ENCODE measurements at regions not wholly inside any gene's neighbourhood (a gene's known extent, or its start where the extent isn't known, plus 50 kb on each side); places are given as distances from the start of the nearest gene placed in this dataset.
"Not testable (repeated sequence)": the region's sequence is repeated elsewhere in the genome, so short reads cannot be mapped to it uniquely, and the experiment has no call there.

- not testable (repeated sequence) for H3K4me1 ChIP-seq (ENCODE audit: control insufficient read depth, insufficient read depth, low read length); H3K36me3 ChIP-seq (ENCODE audit: control insufficient read depth, insufficient read depth, low read length); H3K4me3 ChIP-seq (ENCODE audit: low read length); H3K27me3 ChIP-seq (ENCODE audit: control insufficient read depth, insufficient read depth, low read length); H3K27ac ChIP-seq (ENCODE audit: low read length); DNase-seq; H3K9me3 ChIP-seq (ENCODE audit: control insufficient read depth, low read depth, low read length)
- 100% methylated on average over 1 of the region's 1 CpG for WGBS (ENCODE audit: insufficient coverage, low lambda C conversion rate)
Measured at GRCh38 chr11:110843053-110843452, 130.8 kb upstream of the ARHGAP20 start.

- Histone ChIP-seq H3K4me3 (ENCODE audit: low read length) (no peak overlapping the region), H3K27ac (ENCODE audit: low read length) (no peak overlapping the region)
Measured at GRCh38 chr11:110838808-110839207, 126.6 kb upstream of the ARHGAP20 start.

GRCh38 chr11:110837603-110838002 lies 125.4 kb upstream of the ARHGAP20 start:
- Histone ChIP-seq H3K36me3 (ENCODE audit: control insufficient read depth, insufficient read depth, low read length) (no peaks in the 10 kb centered on the region), H3K4me1 (ENCODE audit: control insufficient read depth, insufficient read depth, low read length) (no peaks in the 10 kb centered on the region), H3K27ac (ENCODE audit: low read length) (no peak overlapping the region), H3K27me3 (ENCODE audit: control insufficient read depth, insufficient read depth, low read length) (peaks cover 3% of the 10 kb centered on the region), H3K9me3 (ENCODE audit: control insufficient read depth, low read depth, low read length) (no peaks in the 10 kb centered on the region), H3K4me3 (ENCODE audit: low read length) (no peak overlapping the region)
- DNase-seq: no peak
- 60% methylated on average over 1 of the region's 3 CpGs for WGBS (ENCODE audit: insufficient coverage, low lambda C conversion rate)

More at GRCh38 chr11:110838808-110839207, 126.6 kb upstream of the ARHGAP20 start:
- 40% methylated on average over 1 of the region's 2 CpGs for WGBS (ENCODE audit: insufficient coverage, low lambda C conversion rate)
- Histone ChIP-seq H3K9me3 (ENCODE audit: control insufficient read depth, low read depth, low read length) (no peaks in the 10 kb centered on the region), H3K4me1 (ENCODE audit: control insufficient read depth, insufficient read depth, low read length) (no peaks in the 10 kb centered on the region), H3K27me3 (ENCODE audit: control insufficient read depth, insufficient read depth, low read length) (no peaks in the 10 kb centered on the region), H3K36me3 (ENCODE audit: control insufficient read depth, insufficient read depth, low read length) (no peaks in the 10 kb centered on the region)
- no peak for DNase-seq

GRCh38 chr11:110835106-110835505 lies 122.9 kb upstream of the ARHGAP20 start:
- Histone ChIP-seq H3K9me3 (ENCODE audit: control insufficient read depth, low read depth, low read length) (no peaks in the 10 kb centered on the region), H3K36me3 (ENCODE audit: control insufficient read depth, insufficient read depth, low read length) (no peaks in the 10 kb centered on the region), H3K4me1 (ENCODE audit: control insufficient read depth, insufficient read depth, low read length) (no peaks in the 10 kb centered on the region), H3K27ac (ENCODE audit: low read length) (no peak overlapping the region), H3K27me3 (ENCODE audit: control insufficient read depth, insufficient read depth, low read length) (peaks cover 3% of the 10 kb centered on the region), H3K4me3 (ENCODE audit: low read length) (no peak overlapping the region)
- WGBS (ENCODE audit: insufficient coverage, low lambda C conversion rate): 96% methylated on average over 7 of the region's 8 CpGs
- DNase-seq: no peak

GRCh38 chr11:110833033-110833484 lies 120.8 kb upstream of the ARHGAP20 start:
- Histone ChIP-seq H3K9me3 (ENCODE audit: control insufficient read depth, low read depth, low read length) (no peaks in the 10 kb centered on the region), H3K27ac (ENCODE audit: low read length) (no peak overlapping the region), H3K4me1 (ENCODE audit: control insufficient read depth, insufficient read depth, low read length) (no peaks in the 10 kb centered on the region), H3K4me3 (ENCODE audit: low read length) (no peak overlapping the region), H3K36me3 (ENCODE audit: control insufficient read depth, insufficient read depth, low read length) (no peaks in the 10 kb centered on the region), H3K27me3 (ENCODE audit: control insufficient read depth, insufficient read depth, low read length) (peaks cover 3% of the 10 kb centered on the region)
- 40% methylated on average over 1 of the region's 4 CpGs for WGBS (ENCODE audit: insufficient coverage, low lambda C conversion rate)
- DNase-seq: no peak

- no CpG with 5 or more reads among the region's 2 CpGs for WGBS (ENCODE audit: insufficient coverage, low lambda C conversion rate)
- H3K36me3 ChIP-seq (ENCODE audit: control insufficient read depth, insufficient read depth, low read length): no peaks in the 10 kb centered on the region
- H3K4me1 ChIP-seq (ENCODE audit: control insufficient read depth, insufficient read depth, low read length): no peaks in the 10 kb centered on the region
- H3K9me3 ChIP-seq (ENCODE audit: control insufficient read depth, low read depth, low read length): no peaks in the 10 kb centered on the region
- no peak overlapping the region for H3K27ac ChIP-seq (ENCODE audit: low read length)
- DNase-seq: no peak
- peaks cover 3% of the 10 kb centered on the region for H3K27me3 ChIP-seq (ENCODE audit: control insufficient read depth, insufficient read depth, low read length)
- no peak overlapping the region for H3K4me3 ChIP-seq (ENCODE audit: low read length)
Measured at GRCh38 chr11:110832539-110832938, 120.3 kb upstream of the ARHGAP20 start.

GRCh38 chr11:110832080-110832479 lies 119.8 kb upstream of the ARHGAP20 start:
- H3K9me3 ChIP-seq (ENCODE audit: control insufficient read depth, low read depth, low read length): no peaks in the 10 kb centered on the region
- H3K4me1 ChIP-seq (ENCODE audit: control insufficient read depth, insufficient read depth, low read length): no peaks in the 10 kb centered on the region
- no peaks in the 10 kb centered on the region for H3K36me3 ChIP-seq (ENCODE audit: control insufficient read depth, insufficient read depth, low read length)
- no peak for DNase-seq
- WGBS (ENCODE audit: insufficient coverage, low lambda C conversion rate): no CpG with 5 or more reads among the region's 2 CpGs
- H3K4me3 ChIP-seq (ENCODE audit: low read length): no peak overlapping the region
- H3K27me3 ChIP-seq (ENCODE audit: control insufficient read depth, insufficient read depth, low read length): peaks cover 3% of the 10 kb centered on the region
- H3K27ac ChIP-seq (ENCODE audit: low read length): no peak overlapping the region

GRCh38 chr11:110830747-110831146 lies 118.5 kb upstream of the ARHGAP20 start:
- no peaks in the 10 kb centered on the region for H3K36me3 ChIP-seq (ENCODE audit: control insufficient read depth, insufficient read depth, low read length)
- H3K4me3 ChIP-seq (ENCODE audit: low read length): no peak overlapping the region
- no CpG with 5 or more reads among the region's 5 CpGs for WGBS (ENCODE audit: insufficient coverage, low lambda C conversion rate)
- H3K27me3 ChIP-seq (ENCODE audit: control insufficient read depth, insufficient read depth, low read length): peaks cover 3% of the 10 kb centered on the region
- H3K27ac ChIP-seq (ENCODE audit: low read length): no peak overlapping the region
- H3K9me3 ChIP-seq (ENCODE audit: control insufficient read depth, low read depth, low read length): no peaks in the 10 kb centered on the region
- no peaks in the 10 kb centered on the region for H3K4me1 ChIP-seq (ENCODE audit: control insufficient read depth, insufficient read depth, low read length)
- DNase-seq: no peak

GRCh38 chr11:110830344-110830743 lies 118.1 kb upstream of the ARHGAP20 start:
- no peaks in the 10 kb centered on the region for H3K4me1 ChIP-seq (ENCODE audit: control insufficient read depth, insufficient read depth, low read length)
- no peaks in the 10 kb centered on the region for H3K9me3 ChIP-seq (ENCODE audit: control insufficient read depth, low read depth, low read length)
- H3K4me3 ChIP-seq (ENCODE audit: low read length): no peak overlapping the region
- no peak for DNase-seq
- no peak overlapping the region for H3K27ac ChIP-seq (ENCODE audit: low read length)
- WGBS (ENCODE audit: insufficient coverage, low lambda C conversion rate): no CpG with 5 or more reads among the region's 7 CpGs
- H3K27me3 ChIP-seq (ENCODE audit: control insufficient read depth, insufficient read depth, low read length): peaks cover 3% of the 10 kb centered on the region
- H3K36me3 ChIP-seq (ENCODE audit: control insufficient read depth, insufficient read depth, low read length): no peaks in the 10 kb centered on the region

GRCh38 chr11:110829873-110830272 lies 117.6 kb upstream of the ARHGAP20 start:
- Histone ChIP-seq H3K36me3 (ENCODE audit: control insufficient read depth, insufficient read depth, low read length) (no peaks in the 10 kb centered on the region), H3K27me3 (ENCODE audit: control insufficient read depth, insufficient read depth, low read length) (peaks cover 3% of the 10 kb centered on the region), H3K9me3 (ENCODE audit: control insufficient read depth, low read depth, low read length) (no peaks in the 10 kb centered on the region), H3K4me1 (ENCODE audit: control insufficient read depth, insufficient read depth, low read length) (no peaks in the 10 kb centered on the region), H3K27ac (ENCODE audit: low read length) (no peak overlapping the region), H3K4me3 (ENCODE audit: low read length) (no peak overlapping the region)
- DNase-seq: no peak

GRCh38 chr11:110828086-110828485 lies 115.8 kb upstream of the ARHGAP20 start:
- Histone ChIP-seq H3K9me3 (ENCODE audit: control insufficient read depth, low read depth, low read length) (no peaks in the 10 kb centered on the region), H3K4me1 (ENCODE audit: control insufficient read depth, insufficient read depth, low read length) (no peaks in the 10 kb centered on the region), H3K27me3 (ENCODE audit: control insufficient read depth, insufficient read depth, low read length) (no peaks in the 10 kb centered on the region), H3K4me3 (ENCODE audit: low read length) (no peak overlapping the region), H3K36me3 (ENCODE audit: control insufficient read depth, insufficient read depth, low read length) (no peaks in the 10 kb centered on the region), H3K27ac (ENCODE audit: low read length) (no peak overlapping the region)
- DNase-seq: no peak
- WGBS (ENCODE audit: insufficient coverage, low lambda C conversion rate): no CpG with 5 or more reads among the region's 1 CpG

All from large intestine (tissue), 3 donors.